GM19463 (cell line): ENCODE measurements at regions not wholly inside any gene's neighbourhood (a gene's known extent, or its start where the extent isn't known, plus 50 kb on each side); places are given as distances from the start of the nearest gene placed in this dataset.

Source experiments
- ATAC-seq: cut with Tn5 transposase; IDR thresholded peaks from one replicate; pipeline ENCODE4 v1.9.1; 2021; ENCODE audit warnings: mild to moderate bottlenecking, moderate library complexity; ENCODE audit not compliant: unreplicated experiment

- ATAC-seq, result no peak
Measured at GRCh38 chr10:83233691-83234090, 905.6 kb upstream of the GHITM start.

- no peak for ATAC-seq
Measured at GRCh38 chr10:83248106-83248631, 891.1 kb upstream of the GHITM start.

- no peak for ATAC-seq
Measured at GRCh38 chr10:83250396-83250795, 888.9 kb upstream of the GHITM start.

- no peak for ATAC-seq
Measured at GRCh38 chr10:83252169-83252568, 887.1 kb upstream of the GHITM start.

GRCh38 chr10:83252596-83252995 lies 886.7 kb upstream of the GHITM start:
- ATAC-seq, result no peak

GRCh38 chr10:83253011-83253671 lies 886.2 kb upstream of the GHITM start:
- ATAC-seq, result no peak

GRCh38 chr10:83254698-83255097 lies 884.6 kb upstream of the GHITM start:
- no peak for ATAC-seq

- no peak for ATAC-seq
Measured at GRCh38 chr10:83262434-83262833, 876.9 kb upstream of the GHITM start.

- no peak for ATAC-seq
Measured at GRCh38 chr10:83272666-83273434, 866.5 kb upstream of the GHITM start.

- ATAC-seq, result no peak
Measured at GRCh38 chr10:83274088-83274487, 865.2 kb upstream of the GHITM start.

GRCh38 chr10:83276971-83277370 lies 862.3 kb upstream of the GHITM start:
- no peak for ATAC-seq

GRCh38 chr10:83283151-83283550 lies 856.2 kb upstream of the GHITM start:
- ATAC-seq, result no peak

- no peak for ATAC-seq
Measured at GRCh38 chr10:83287374-83287773, 851.9 kb upstream of the GHITM start.

- ATAC-seq, result no peak
Measured at GRCh38 chr10:83289373-83289772, 849.9 kb upstream of the GHITM start.

GRCh38 chr10:83289948-83290347 lies 849.4 kb upstream of the GHITM start:
- ATAC-seq, result no peak

GRCh38 chr10:83301732-83302131 lies 837.6 kb upstream of the GHITM start:
- ATAC-seq, result no peak

- no peak for ATAC-seq
Measured at GRCh38 chr10:83302623-83303022, 836.7 kb upstream of the GHITM start.

- ATAC-seq, result no peak
Measured at GRCh38 chr10:83310688-83311087, 828.6 kb upstream of the GHITM start.

- ATAC-seq, result no peak
Measured at GRCh38 chr10:83312570-83312969, 826.7 kb upstream of the GHITM start.

GRCh38 chr10:83332690-83333089 lies 806.6 kb upstream of the GHITM start:
- no peak for ATAC-seq

- no peak for ATAC-seq
Measured at GRCh38 chr10:83333566-83333965, 805.7 kb upstream of the GHITM start.

- no peak for ATAC-seq
Measured at GRCh38 chr10:83343676-83344075, 795.6 kb upstream of the GHITM start.
